ENCODE measurements at regions not wholly inside any gene's neighbourhood (a gene's known extent, or its start where the extent isn't known, plus 50 kb on each side); places are given as distances from the start of the nearest gene placed in this dataset.

GRCh38 chr6:164000276-164000675, 585.8 kb downstream of the QKI start:
- Histone ChIP-seq H3K79me1 (ENCODE audit: low read depth in 1 of 2, low read length in 2 of 2) (no peaks in the 10 kb centered on the region), H3K4me2 (ENCODE audit: low read depth, low read length) (no peak overlapping the region), H3K23ac (ENCODE audit: low read depth, low read length) (no peak overlapping the region), H2AFZ (replicated peaks; ENCODE audit: low read length, poor library complexity) (no peak overlapping the region), H3K9ac (ENCODE audit: low read depth, low read length) (no peak overlapping the region), H3K27me3 (ENCODE audit: control insufficient read depth, insufficient read depth, low read length) (no peaks in the 10 kb centered on the region), H3K14ac (replicated peaks; ENCODE audit: low read depth, low read length) (no peak overlapping the region), H2BK20ac (ENCODE audit: low read depth, low read length) (no peak overlapping the region), H3K27ac (ENCODE audit: insufficient read depth, low read length) (no peak overlapping the region), H2BK5ac (ENCODE audit: low read depth, low read length, poor library complexity, severe bottlenecking) (no peak overlapping the region), H3K4me1 (ENCODE audit: control insufficient read depth, insufficient read depth, low read length) (no peaks in the 10 kb centered on the region), H4K8ac (ENCODE audit: low read depth in 2 of 2, low read length in 2 of 2) (no peak overlapping the region), H4K5ac (ENCODE audit: low read depth, low read length) (no peak overlapping the region), H3K36me3 (ENCODE audit: control insufficient read depth, insufficient read depth, low read length) (no peaks in the 10 kb centered on the region), H4K91ac (ENCODE audit: insufficient read depth, low read depth, low read length) (no peak overlapping the region), H3K18ac (ENCODE audit: low read depth, low read length) (no peak overlapping the region), H4K20me1 (ENCODE audit: insufficient read depth, low read length) (no peaks in the 10 kb centered on the region), H3K4ac (ENCODE audit: low read depth, low read length) (no peak overlapping the region), H2AK9ac (replicated peaks; ENCODE audit: low read depth, low read length, poor library complexity) (no peak overlapping the region), H2BK15ac (ENCODE audit: low read depth, low read length) (no peak overlapping the region), H3K56ac (ENCODE audit: extremely low read depth, insufficient read depth, low read length) (no peak overlapping the region), H3K9me3 (ENCODE audit: control insufficient read depth, insufficient read depth, low read length) (peaks cover 10% of the 10 kb centered on the region), H2BK120ac (ENCODE audit: low read depth, low read length) (no peak overlapping the region), H2AK5ac (ENCODE audit: low read depth, low read length) (no peak overlapping the region), H3K9me1 (ENCODE audit: insufficient read depth, low read length) (no peaks in the 10 kb centered on the region), H3K4me3 (ENCODE audit: insufficient read depth, low read depth, low read length) (no peak overlapping the region)
- TF ChIP-seq CTCF (conservative IDR thresholded peaks at IDR 0.05; ENCODE audit: low read depth, low read length), result no peak
- TF ChIP-seq CEBPB (IDR thresholded peaks at IDR 0.05; ENCODE audit: low read depth, low read length), result no peak
- no peak for TF ChIP-seq ELK1 (IDR thresholded peaks at IDR 0.05; ENCODE audit: borderline replicate concordance, low read depth, low read length)
- no peak for TF ChIP-seq FOS (IDR thresholded peaks at IDR 0.05; ENCODE audit: low read depth, low read length)
- TF ChIP-seq MXI1 (IDR thresholded peaks at IDR 0.05; ENCODE audit: borderline replicate concordance, low read depth, low read length), result no peak
- TF ChIP-seq BHLHE40 (IDR thresholded peaks at IDR 0.05; ENCODE audit: low read depth, low read length), result no peak
- no peak for TF ChIP-seq MAZ (IDR thresholded peaks at IDR 0.05; ENCODE audit: borderline replicate concordance, low read depth, low read length)
- TF ChIP-seq RCOR1 (IDR thresholded peaks at IDR 0.05; ENCODE audit: insufficient replicate concordance, low read length), result no peak
- TF ChIP-seq RAD21 (IDR thresholded peaks at IDR 0.05; ENCODE audit: low read length), result no peak
- no peak for TF ChIP-seq POLR2A (IDR thresholded peaks at IDR 0.05; ENCODE audit: low read depth, low read length)
- no peak for TF ChIP-seq MAFK (IDR thresholded peaks at IDR 0.05; ENCODE audit: low read depth, low read length)
- no peak for TF ChIP-seq CHD1 (IDR thresholded peaks at IDR 0.05; ENCODE audit: low read depth, low read length)
- TF ChIP-seq RFX5 (IDR thresholded peaks at IDR 0.05; ENCODE audit: low read depth, low read length), result no peak
- no peak for TF ChIP-seq USF2 (IDR thresholded peaks at IDR 0.05; ENCODE audit: low read depth, low read length)
- TF ChIP-seq NFE2L2 (IDR thresholded peaks at IDR 0.05; ENCODE audit: low read depth, low read length), result no peak
- no peak for TF ChIP-seq SMC3 (IDR thresholded peaks at IDR 0.05; ENCODE audit: low read depth, low read length)
- intact Hi-C loops (cut with micrococcal nuclease) (no loop called here), dilution Hi-C loops (cut with HindIII; ENCODE audit: low sequenced_read_pairs, unreplicated experiment) (no loop called here), in situ Hi-C loops (cut with MboI; ENCODE audit: low sequenced_read_pairs) (no loop called here)
- ATAC-seq (ENCODE audit: low read depth) (no peak), DNase-seq (no peak)
- no CpG with 5 or more reads among the region's 4 CpGs for WGBS, 2 experiments (ENCODE audit: extremely low coverage in 2 of 2, insufficient read length in 1 of 2)
- POLR2A ChIA-PET (ENCODE audit: unreplicated experiment), result no interaction called here
- CTCF ChIA-PET, result no interaction called here
- BruUV-seq (replicated peaks), result no TSS peak

Data from IMR-90 (cell line).